CD4-positive, alpha-beta T cell treated with Interleukin-4 for 4 hours (primary cell): ENCODE measurements at regions not wholly inside any gene's neighbourhood (a gene's known extent, or its start where the extent isn't known, plus 50 kb on each side); places are given as distances from the start of the nearest gene placed in this dataset.

Experiments
- DNase-seq: peaks from one replicate; pipeline ENCODE4 v3.0.0-alpha.2; 2020

GRCh38 chr16:86632206-86632605, 53.9 kb downstream of the FOXL1 start:
- no peak for DNase-seq

GRCh38 chr16:86632944-86633343, 54.6 kb downstream of the FOXL1 start:
- no peak for DNase-seq

DNA sequence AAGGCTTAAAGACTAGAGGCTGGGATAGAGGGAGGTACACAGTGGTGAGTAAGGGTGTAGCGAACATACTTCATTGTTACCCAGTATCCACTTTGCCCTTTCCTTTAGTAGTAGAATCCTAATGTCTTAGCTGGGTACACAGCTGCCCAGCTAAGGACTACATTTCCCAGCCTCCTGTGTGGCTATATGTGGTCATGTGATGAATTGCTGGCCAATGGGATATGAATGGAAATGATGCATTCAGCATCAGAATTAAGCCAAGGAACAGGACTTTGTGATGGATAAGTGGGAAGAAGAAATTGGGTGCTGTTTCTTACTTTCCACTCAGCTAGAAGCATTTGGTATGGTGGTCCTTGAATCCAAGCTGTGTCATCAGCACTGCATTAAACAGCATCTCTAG, 55.9 kb downstream of the FOXL1 start:
- no peak for DNase-seq

DNA sequence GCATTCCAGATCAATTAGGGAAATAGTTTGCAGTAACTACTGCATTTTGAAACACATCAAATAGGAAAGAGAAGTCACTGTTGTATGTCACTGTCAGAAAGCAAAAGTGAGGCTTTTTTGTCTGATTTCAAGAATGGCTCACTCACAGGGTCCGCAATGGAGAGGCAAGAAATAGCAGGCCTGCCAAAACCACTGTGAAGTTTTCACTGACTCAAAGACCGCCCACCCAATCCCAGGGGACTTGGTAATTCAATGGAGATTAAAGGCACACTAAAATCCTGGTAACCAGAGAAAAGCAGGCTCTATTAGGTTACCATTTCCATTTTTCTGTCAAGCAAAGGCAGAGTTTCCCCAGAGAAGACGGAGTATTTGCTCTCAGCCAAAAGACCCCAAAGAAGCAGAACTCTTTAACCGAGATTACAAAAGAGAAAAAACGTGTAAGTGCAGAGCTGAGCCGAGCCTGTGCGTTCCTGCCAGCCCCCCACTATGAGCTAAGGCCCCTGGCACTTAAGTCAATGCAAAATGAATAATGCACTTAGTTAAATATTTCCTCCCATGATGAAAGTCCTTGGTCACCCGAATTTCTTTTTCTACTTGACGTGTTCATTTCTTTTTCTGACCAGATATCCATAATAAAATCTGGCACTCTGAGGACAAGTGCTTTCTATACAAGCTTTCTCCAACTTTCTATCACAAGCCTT, 57.0 kb downstream of the FOXL1 start:
- DNase-seq, result no peak

DNA sequence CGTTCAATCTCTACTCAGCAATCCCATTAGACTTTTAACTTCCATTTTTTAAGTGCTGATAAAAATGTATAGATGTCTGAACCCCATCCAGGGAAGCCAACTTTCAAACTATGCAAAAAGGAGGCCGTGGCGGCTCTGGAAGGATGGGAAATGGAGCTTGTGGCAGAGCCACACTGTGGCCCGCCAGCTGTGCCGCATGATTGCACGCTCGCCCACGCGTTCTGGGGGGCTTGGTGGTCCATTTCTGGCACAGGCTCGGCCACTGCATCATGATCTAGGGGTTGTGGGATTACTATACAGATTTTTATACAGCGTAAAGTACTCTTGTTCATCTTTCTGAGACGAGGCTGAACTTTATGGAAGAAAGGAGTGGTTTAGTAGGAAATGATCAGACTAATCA, 57.6 kb downstream of the FOXL1 start:
- DNase-seq, result no peak

DNA sequence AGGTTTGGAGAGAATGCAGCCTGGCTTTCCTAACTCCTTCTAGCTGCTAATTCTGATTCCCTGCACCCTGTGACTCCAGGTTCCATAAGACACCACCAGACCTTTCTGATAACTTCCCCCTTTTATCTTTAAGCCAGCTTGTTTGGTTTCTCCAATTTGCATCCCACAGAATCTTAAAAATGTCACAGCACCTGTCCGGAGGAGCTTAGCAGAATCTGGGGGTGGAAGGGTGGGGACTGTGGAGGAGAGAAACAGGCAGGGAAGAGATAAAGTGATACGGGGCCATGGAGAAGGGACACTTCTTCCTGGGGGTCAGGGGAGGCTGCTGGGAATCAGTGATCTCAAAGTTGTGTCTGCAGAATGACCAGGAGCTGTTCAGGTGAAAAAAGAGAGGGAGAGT, 59.4 kb downstream of the FOXL1 start:
- no peak for DNase-seq

GRCh38 chr16:86638642-86639041, 60.3 kb downstream of the FOXL1 start:
- DNase-seq, result no peak

GRCh38 chr16:86639354-86639753, 61.0 kb downstream of the FOXL1 start:
- no peak for DNase-seq

DNA sequence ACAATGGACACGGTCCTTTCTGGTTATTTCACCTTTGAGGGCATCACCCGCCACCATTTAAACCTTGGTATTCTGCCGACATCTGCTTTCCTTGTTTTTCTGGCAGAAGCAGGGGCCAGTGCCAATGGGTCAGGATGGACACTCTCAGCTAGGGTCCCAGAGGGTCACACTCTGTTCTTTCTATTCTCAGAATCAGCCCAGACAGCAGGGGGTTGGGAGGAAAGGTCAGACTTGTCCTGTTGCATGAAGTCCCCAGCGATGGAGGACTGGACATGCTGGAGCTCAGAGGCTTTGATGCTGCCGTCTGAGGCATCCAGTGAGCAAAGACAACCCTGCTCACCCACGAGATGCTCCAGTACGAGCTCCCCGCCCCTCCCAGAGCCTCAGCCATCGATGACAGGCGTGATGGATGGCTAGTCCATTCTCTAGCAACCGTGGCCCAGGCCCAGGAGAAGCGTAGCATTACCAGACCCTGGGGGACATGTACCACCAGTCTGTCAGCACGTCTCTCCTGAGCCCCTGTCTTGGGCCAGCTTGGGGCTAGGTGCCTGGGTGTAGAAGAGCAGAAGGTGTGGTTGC, 62.0 kb downstream of the FOXL1 start:
- no peak for DNase-seq

- DNase-seq, result no peak
Measured at GRCh38 chr16:86642087-86642486, 63.7 kb downstream of the FOXL1 start.

DNA sequence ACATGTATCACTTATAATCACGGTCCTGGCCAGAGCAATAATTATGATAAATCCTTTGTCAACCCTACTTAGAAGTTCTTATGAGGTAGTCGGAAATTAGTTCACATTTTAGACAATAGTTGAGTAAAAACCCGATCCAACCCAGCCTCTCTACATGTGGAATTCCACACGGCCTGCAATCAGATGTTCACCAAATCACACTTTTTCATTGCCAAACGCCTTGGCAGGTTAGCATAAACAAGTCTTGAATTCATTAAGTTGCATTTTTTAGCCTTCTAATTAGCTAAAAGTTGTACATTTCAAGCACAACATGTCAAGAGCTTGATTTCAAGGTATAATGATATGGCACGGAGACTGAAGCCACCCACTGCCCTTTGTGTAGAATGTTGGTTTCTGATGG, 65.3 kb downstream of the FOXL1 start:
- no peak for DNase-seq

GRCh38 chr16:86647561-86647960, 69.2 kb downstream of the FOXL1 start:
- DNase-seq, result no peak

DNA sequence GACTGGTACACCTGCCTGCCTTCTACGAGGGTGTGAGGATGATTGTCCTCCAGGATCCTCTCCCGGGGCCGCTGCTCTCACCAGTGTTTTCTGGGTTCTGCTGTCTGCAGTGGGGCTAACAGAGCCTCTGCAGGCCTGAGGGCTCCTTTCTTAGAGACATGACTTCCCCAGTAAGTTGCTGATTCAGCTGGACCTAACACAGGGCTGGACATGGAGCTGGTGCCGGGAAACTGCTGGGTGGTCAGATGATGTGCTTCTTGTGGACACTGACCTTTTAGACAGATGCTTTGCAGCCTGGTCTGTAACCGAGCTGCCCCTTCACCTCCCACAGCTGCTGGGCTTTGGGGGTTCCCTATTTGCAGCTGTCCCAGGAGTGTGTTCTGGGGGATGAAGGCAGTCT, 71.5 kb downstream of the FOXL1 start:
- no peak for DNase-seq

- DNase-seq, result no peak
Measured at GRCh38 chr16:86651013-86651627, 72.8 kb downstream of the FOXL1 start.

- DNase-seq, result no peak
Measured at GRCh38 chr16:86651823-86652222, 73.5 kb downstream of the FOXL1 start.

DNA sequence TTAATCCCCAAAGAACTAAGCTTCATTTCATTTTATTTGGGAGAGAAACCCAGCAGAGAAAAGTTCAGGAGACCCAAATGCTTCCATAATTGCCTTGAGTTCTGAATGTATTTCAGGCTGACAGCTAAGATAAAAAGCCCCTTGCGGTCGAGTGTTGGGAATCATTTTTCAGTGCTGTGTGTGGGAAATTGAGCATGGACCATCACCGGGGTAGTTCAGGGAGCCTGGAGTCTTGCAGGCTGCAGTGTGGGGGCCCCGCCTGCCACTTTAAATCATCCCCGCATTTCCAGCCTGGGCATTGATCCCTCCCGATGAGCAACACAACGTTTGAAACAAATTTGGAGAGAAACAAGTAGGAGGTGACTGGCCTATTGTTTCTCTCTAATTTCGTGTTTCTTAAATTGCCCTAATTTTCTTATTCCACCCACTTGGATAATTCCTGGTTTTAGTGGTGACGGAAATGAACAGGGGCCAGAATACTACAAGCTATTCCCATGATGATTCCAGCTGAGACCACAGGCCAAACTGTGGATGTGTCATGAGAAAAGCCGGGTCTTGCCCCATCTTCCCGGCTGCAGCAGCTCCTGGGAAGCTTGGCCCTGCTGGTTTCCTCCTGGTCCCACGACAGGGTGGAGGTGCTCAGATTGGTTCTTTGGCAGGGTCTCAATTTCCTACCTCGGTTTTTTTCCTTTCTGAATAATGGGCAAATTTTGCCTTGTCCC, 75.1 kb downstream of the FOXL1 start:
- no peak for DNase-seq

- no peak for DNase-seq
Measured at GRCh38 chr16:86657972-86658371, 79.6 kb downstream of the FOXL1 start.

DNA sequence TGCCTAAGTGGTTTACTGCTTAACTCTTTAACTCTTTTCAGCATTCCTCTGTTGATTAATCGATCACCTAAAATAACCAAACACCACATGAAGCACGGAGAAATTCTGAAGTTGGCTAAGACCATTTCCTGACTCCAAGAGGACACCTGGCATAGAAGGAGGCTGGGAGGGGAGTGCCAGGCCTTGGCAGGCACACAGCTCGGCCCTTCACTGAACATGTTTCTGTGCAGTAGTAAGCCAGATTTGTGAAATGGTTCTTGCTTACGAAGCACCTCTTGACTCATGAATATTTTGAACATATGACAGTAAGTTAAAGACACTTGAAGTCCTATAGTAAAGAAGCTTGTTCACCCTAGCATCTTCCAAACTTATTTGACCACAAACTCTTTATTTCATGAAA, 82.3 kb downstream of the FOXL1 start:
- no peak for DNase-seq

DNA sequence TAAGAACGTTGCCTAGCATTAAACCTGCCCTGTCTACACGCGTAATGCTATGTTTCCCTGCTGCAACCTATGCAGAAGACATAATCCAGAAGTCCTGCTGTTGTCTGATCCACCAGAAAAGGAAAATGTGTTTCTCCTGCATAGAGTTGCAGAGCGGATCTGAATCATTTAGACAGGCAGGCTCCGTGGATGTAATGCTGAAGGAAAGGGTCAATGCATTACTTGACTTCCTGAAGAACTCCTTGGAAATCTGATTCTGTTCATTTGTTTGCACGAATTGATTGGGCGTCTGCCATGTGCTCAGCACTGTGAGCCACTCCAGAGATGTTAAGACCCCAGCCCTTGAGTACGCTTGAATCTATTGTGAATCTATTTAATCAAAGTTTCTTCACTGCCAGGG, 83.4 kb downstream of the FOXL1 start:
- DNase-seq, result no peak

- DNase-seq, result no peak
Measured at GRCh38 chr16:86662195-86662594, 83.8 kb downstream of the FOXL1 start.

GRCh38 chr16:86662740-86663139, 84.4 kb downstream of the FOXL1 start:
- DNase-seq, result no peak

- DNase-seq, result no peak
Measured at GRCh38 chr16:86663685-86664521, 85.6 kb downstream of the FOXL1 start.
